Cardiac muscle cell (in vitro differentiated cells and primary cell): ENCODE measurements at regions not wholly inside any gene's neighbourhood (a gene's known extent, or its start where the extent isn't known, plus 50 kb on each side); places are given as distances from the start of the nearest gene placed in this dataset.

ENCODE experiments used
- DNase-seq, 2 donors: peaks; one replicate each; pipeline versions ENCODE4 v3.0.0 to v3.0.0-alpha.2; 2010 to 2017; ENCODE audit warnings: low read depth in 1 of 2, low spot score in 1 of 2
- H3K27ac ChIP-seq: fragments of 200-600 bp; sonication (generic); 2 replicates; pipeline ENCODE4 v1.5.1; 2016
- H3K27me3 ChIP-seq: fragments of 200-600 bp; sonication (generic); 2 replicates; pipeline ENCODE4 v1.6.0; 2016; ENCODE audit warnings: control low read depth
- H3K36me3 ChIP-seq: fragments of 200-600 bp; sonication (generic); 2 replicates; pipeline ENCODE4 v1.5.1; 2016; ENCODE audit warnings: control low read depth
- H3K4me1 ChIP-seq: fragments of 200-600 bp; sonication (generic); 2 replicates; pipeline ENCODE4 v1.8.1; 2017; ENCODE audit warnings: low read depth, mild to moderate bottlenecking, mixed run types
- H3K4me3 ChIP-seq: fragments of 200-600 bp; sonication (generic); 2 replicates; pipeline ENCODE4 v1.5.1; 2016; ENCODE audit warnings: mild to moderate bottlenecking
- H3K9me3 ChIP-seq: fragments of 200-600 bp; sonication (generic); 2 replicates; pipeline ENCODE4 v1.5.1; 2017; ENCODE audit warnings: low read depth, mild to moderate bottlenecking, control low read depth
- TF ChIP-seq, protein P1 (sequence below): IDR thresholded peaks from 2 replicates; pipeline ENCODE4 v1.5.1; 2012; ENCODE audit warnings: low read depth, mild to moderate bottlenecking, low read length

GRCh38 chr9:19583890-19584289 lies 175.1 kb downstream of the ACER2 start:
- Histone ChIP-seq H3K4me1 (no peaks in the 10 kb centered on the region), H3K9me3 (no peaks in the 10 kb centered on the region), H3K36me3 (no peaks in the 10 kb centered on the region), H3K27ac (no peak overlapping the region), H3K27me3 (no peaks in the 10 kb centered on the region), H3K4me3 (no peak overlapping the region)
- no peak for DNase-seq
- TF ChIP-seq, protein P1, sequence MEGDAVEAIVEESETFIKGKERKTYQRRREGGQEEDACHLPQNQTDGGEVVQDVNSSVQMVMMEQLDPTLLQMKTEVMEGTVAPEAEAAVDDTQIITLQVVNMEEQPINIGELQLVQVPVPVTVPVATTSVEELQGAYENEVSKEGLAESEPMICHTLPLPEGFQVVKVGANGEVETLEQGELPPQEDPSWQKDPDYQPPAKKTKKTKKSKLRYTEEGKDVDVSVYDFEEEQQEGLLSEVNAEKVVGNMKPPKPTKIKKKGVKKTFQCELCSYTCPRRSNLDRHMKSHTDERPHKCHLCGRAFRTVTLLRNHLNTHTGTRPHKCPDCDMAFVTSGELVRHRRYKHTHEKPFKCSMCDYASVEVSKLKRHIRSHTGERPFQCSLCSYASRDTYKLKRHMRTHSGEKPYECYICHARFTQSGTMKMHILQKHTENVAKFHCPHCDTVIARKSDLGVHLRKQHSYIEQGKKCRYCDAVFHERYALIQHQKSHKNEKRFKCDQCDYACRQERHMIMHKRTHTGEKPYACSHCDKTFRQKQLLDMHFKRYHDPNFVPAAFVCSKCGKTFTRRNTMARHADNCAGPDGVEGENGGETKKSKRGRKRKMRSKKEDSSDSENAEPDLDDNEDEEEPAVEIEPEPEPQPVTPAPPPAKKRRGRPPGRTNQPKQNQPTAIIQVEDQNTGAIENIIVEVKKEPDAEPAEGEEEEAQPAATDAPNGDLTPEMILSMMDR, result no peak

- H3K27me3 ChIP-seq, result no peaks in the 10 kb centered on the region
- H3K36me3 ChIP-seq, result no peaks in the 10 kb centered on the region
- no peak for DNase-seq
- no peaks in the 10 kb centered on the region for H3K4me1 ChIP-seq
- no peaks in the 10 kb centered on the region for H3K9me3 ChIP-seq
- TF ChIP-seq, protein P1, result no peak
- H3K27ac ChIP-seq, result no peak overlapping the region
- H3K4me3 ChIP-seq, result no peak overlapping the region
Measured at GRCh38 chr9:19577411-19577810, 168.6 kb downstream of the ACER2 start.

DNA sequence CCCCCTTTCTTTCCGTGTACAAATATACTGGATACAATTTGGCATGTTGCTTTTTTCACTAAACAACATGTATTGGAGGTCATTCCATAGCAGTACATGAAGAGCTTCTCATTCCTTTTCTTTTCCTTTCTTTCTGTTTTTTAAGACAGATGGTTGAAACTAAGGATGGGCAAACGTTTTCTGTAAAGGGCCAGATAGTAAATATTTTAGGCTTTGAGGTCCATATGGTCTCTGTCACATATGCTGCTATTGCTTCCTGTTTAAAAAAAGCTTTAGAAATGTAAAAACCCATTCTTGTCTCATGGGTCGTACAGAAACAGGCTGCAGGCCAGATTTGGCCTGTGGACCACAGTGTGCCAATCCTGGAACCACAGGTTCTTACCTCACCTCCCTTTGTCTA lies 160.1 kb downstream of the ACER2 start:
- Histone ChIP-seq H3K27ac (no peak overlapping the region), H3K4me3 (no peak overlapping the region), H3K9me3 (no peaks in the 10 kb centered on the region), H3K36me3 (no peaks in the 10 kb centered on the region), H3K4me1 (no peaks in the 10 kb centered on the region), H3K27me3 (no peaks in the 10 kb centered on the region)
- DNase-seq, result no peak
- TF ChIP-seq, protein P1, result no peak

DNA sequence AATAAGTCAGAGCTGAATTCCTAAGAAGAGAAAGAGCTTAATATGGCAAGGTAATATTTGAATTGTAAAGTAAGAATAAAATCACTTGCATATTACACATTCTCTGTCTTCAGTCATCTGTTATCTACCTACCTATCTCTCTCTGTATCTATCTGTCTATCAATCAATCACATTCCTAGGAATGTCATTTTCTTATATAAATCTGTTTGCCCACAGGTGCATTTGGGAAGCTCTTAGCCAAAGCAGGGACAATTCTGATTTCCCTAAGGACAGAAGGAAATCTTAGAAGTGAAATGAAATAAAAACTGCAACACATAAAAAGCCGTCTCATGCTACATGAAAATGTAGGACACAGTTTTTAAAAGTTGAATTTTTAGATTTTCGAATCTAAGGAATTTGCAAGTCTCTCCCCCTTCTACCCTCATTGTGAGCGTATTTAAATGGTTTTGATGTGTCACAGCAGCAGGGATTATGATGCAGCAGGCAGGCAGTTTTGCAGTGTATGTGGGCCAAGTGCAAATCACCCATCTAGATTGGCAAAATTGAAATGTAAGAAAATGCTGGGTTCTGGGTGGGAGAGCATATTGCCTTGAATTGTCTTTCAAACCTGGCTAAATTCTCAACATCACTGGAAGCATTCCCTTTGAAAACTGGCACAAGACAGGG lies 155.7 kb downstream of the ACER2 start:
- DNase-seq, result no peak
- Histone ChIP-seq H3K4me1 (no peaks in the 10 kb centered on the region), H3K9me3 (no peaks in the 10 kb centered on the region), H3K36me3 (no peaks in the 10 kb centered on the region), H3K27ac (no peak overlapping the region), H3K27me3 (no peaks in the 10 kb centered on the region), H3K4me3 (no peak overlapping the region)
- TF ChIP-seq, protein P1, result no peak

GRCh38 chr9:19555214-19555613 lies 146.4 kb downstream of the ACER2 start:
- peaks cover 10% of the 10 kb centered on the region for H3K4me1 ChIP-seq

More at GRCh38 chr9:19555214-19555613, 146.4 kb downstream of the ACER2 start:
- no peaks in the 10 kb centered on the region for H3K9me3 ChIP-seq
- no peaks in the 10 kb centered on the region for H3K36me3 ChIP-seq
- no peak for DNase-seq
- no peaks in the 10 kb centered on the region for H3K27me3 ChIP-seq
- TF ChIP-seq, protein P1, result no peak
- no peak overlapping the region for H3K27ac ChIP-seq
- H3K4me3 ChIP-seq, result no peak overlapping the region
